Ascending aorta (tissue), 2 donors: ENCODE measurements at regions not wholly inside any gene's neighbourhood (a gene's known extent, or its start where the extent isn't known, plus 50 kb on each side); places are given as distances from the start of the nearest gene placed in this dataset.

Experiments used
- DNase-seq, 2 donors: peaks; one replicate each; pipeline ENCODE4 v3.0.0-alpha.2; 2019; ENCODE audit warnings: low spot score in 2 of 2
- H3K27ac ChIP-seq, 2 donors: fragments of 200-600 bp; sonication (generic); one replicate each; pipeline ENCODE4 v1.5.1; 2016 to 2017; ENCODE audit warnings: mild to moderate bottlenecking in 1 of 2
- H3K27me3 ChIP-seq: fragments of 200-600 bp; sonication (generic); one replicate; pipeline ENCODE4 v1.5.1; 2017
- H3K36me3 ChIP-seq, 2 donors: fragments of 200-600 bp; sonication (generic); one replicate each; pipeline ENCODE4 v1.5.1; 2016
- H3K4me1 ChIP-seq, 2 donors: fragments of 200-600 bp; sonication (generic); one replicate each; pipeline ENCODE4 v1.5.1; 2016 to 2017; ENCODE audit warnings: mild to moderate bottlenecking in 1 of 2
- H3K4me3 ChIP-seq, 2 donors: fragments of 200-600 bp; sonication (generic); one replicate each; pipeline ENCODE4 v1.5.1; 2016 to 2017; ENCODE audit warnings: mild to moderate bottlenecking in 1 of 2
- H3K9me3 ChIP-seq, 2 donors: fragments of 200-600 bp; sonication (generic); one replicate each; pipeline ENCODE4 v1.5.1; 2016
- CTCF ChIP-seq, 3 experiments: fragments of 200-600 bp in 2 of 3; fragments of 450-650 bp in 1 of 3; sonication (generic) in 2 of 3; IDR thresholded peaks; one replicate each; pipeline ENCODE4 v1.5.1; 2016 to 2019; ENCODE audit warnings: antibody characterized with exemption in 3 of 3, mild to moderate bottlenecking in 1 of 3, moderate library complexity in 1 of 3
- intact Hi-C: fragments of 100-400 bp; cut with DNase I; formaldehyde crosslinking; loops from one replicate; pipeline ENCODE4 v1.15.1; 2023

DNA sequence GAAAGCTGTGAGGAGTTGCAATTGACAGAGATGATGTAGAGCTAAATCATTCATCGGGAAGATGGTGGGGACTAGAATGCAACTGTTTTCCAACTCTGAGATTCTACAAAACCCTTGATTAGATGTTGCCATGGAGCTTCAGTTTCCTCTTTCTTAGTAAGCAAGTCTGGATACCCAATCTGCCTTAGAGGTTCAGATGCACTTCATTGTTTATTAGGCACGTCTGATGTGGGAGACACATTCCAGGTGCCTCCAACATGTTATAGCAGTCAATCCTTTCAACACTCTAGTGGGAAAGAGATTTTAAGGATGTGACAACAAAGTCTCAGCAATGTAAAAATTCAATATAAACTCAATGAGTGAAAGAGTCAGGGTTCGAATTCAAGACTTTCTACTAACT, 291.3 kb upstream of the PHYHIPL start:
- Histone ChIP-seq H3K27ac (no peak overlapping the region), H3K4me1 (no peaks in the 10 kb centered on the region), H3K9me3 (peaks cover 0 to 28% of the 10 kb centered on the region in 2 donors), H3K36me3 (no peaks in the 10 kb centered on the region), H3K27me3 (no peaks in the 10 kb centered on the region), H3K4me3 (no peak overlapping the region)
- no peak for DNase-seq
- intact Hi-C loops = no loop called here
- TF ChIP-seq CTCF (IDR thresholded peaks at IDR 0.05) = no peak

DNA sequence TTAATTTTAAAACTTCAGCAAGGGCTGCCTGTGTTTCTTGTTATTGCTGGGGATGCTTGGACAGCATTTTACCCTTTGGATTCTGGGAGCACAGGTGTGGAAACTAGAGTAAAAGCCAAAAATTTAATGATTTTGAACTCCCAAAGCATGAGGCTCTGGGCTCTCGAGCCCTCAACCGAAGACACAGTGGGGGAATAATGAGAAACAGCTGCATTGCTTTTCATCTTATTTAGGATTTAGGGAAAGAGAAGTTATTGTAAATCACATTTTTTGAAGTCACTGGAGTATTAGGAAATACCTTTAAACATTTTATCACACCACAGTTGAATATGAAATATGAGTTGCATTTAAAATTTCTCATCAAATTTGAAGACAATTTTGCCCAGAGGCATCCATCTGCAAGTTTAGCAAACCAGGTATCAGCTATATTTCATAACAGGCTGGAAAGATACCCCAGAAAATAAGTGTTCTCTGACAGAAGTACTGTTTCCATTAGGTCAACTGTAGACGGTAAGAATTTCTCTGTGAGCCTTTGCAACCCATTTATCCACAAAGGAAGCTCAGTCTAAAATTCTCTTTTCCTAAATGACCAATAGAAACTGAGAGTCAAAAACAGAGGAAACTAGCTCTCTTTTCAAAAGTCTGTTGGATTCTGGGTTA, 290.6 kb upstream of the PHYHIPL start:
- no peaks in the 10 kb centered on the region for H3K27me3 ChIP-seq
- intact Hi-C loops = no loop called here
- no peak for TF ChIP-seq CTCF (IDR thresholded peaks at IDR 0.05)
- H3K4me3 ChIP-seq = no peak overlapping the region
- H3K9me3 ChIP-seq = peaks cover 0 to 25% of the 10 kb centered on the region in 2 donors
- no peaks in the 10 kb centered on the region for H3K4me1 ChIP-seq
- DNase-seq = no peak
- no peak overlapping the region for H3K27ac ChIP-seq
- no peaks in the 10 kb centered on the region for H3K36me3 ChIP-seq

GRCh38 chr10:58886406-58886805, 290.0 kb upstream of the PHYHIPL start:
- intact Hi-C loops = no loop called here
- no peak for DNase-seq
- Histone ChIP-seq H3K9me3 (peaks cover 0 to 19% of the 10 kb centered on the region in 2 donors), H3K4me3 (no peak overlapping the region), H3K4me1 (no peaks in the 10 kb centered on the region), H3K27me3 (no peaks in the 10 kb centered on the region), H3K27ac (no peak overlapping the region), H3K36me3 (no peaks in the 10 kb centered on the region)
- no peak for TF ChIP-seq CTCF (IDR thresholded peaks at IDR 0.05)

GRCh38 chr10:58887474-58887873, 289.0 kb upstream of the PHYHIPL start:
- TF ChIP-seq CTCF (IDR thresholded peaks at IDR 0.05) = no peak
- no peak for DNase-seq

GRCh38 chr10:58888957-58889356, 287.5 kb upstream of the PHYHIPL start:
- Histone ChIP-seq H3K36me3 (no peaks in the 10 kb centered on the region), H3K9me3 (no peaks in the 10 kb centered on the region), H3K27me3 (no peaks in the 10 kb centered on the region), H3K4me3 (no peak overlapping the region), H3K4me1 (no peaks in the 10 kb centered on the region), H3K27ac (no peak overlapping the region)
- DNase-seq = no peak
- TF ChIP-seq CTCF (IDR thresholded peaks at IDR 0.05) = no peak
- intact Hi-C loops = no loop called here

More at GRCh38 chr10:58887474-58887873, 289.0 kb upstream of the PHYHIPL start:
- Histone ChIP-seq H3K27ac (no peak overlapping the region), H3K4me3 (no peak overlapping the region), H3K9me3 (peaks cover 0 to 8% of the 10 kb centered on the region in 2 donors), H3K36me3 (no peaks in the 10 kb centered on the region), H3K27me3 (no peaks in the 10 kb centered on the region), H3K4me1 (no peaks in the 10 kb centered on the region)
- intact Hi-C loops = no loop called here
